ENCODE measurements at regions not wholly inside any gene's neighbourhood (a gene's known extent, or its start where the extent isn't known, plus 50 kb on each side); places are given as distances from the start of the nearest gene placed in this dataset.

- H3K27me3 ChIP-seq (ENCODE audit: control insufficient read depth, insufficient read depth, low read length): peaks cover 13% of the 10 kb centered on the region; the same call in 1 of the 2 replicates
- CTCF ChIA-PET: no interaction called here
- no peak overlapping the region for H3K4me3 ChIP-seq (ENCODE audit: low read depth, low read length)
- no peaks in the 10 kb centered on the region for H3K36me3 ChIP-seq (ENCODE audit: control insufficient read depth, insufficient read depth, low read length)
- POLR2A ChIA-PET: no interaction called here
- TF ChIP-seq CTCF (IDR thresholded peaks at IDR 0.05; ENCODE audit: insufficient read depth, low read depth, low read length): no peak
- DNase-seq (ENCODE audit: low read depth): no peak
These were observed 214.6 kb downstream of the PHETA1 start for GRCh38 chr12:111154147-111154834.

- CTCF ChIA-PET: no interaction called here
- DNase-seq (ENCODE audit: low read depth): no peak
- POLR2A ChIA-PET: no interaction called here
- Histone ChIP-seq H3K4me3 (ENCODE audit: low read depth, low read length) (no peak overlapping the region), H3K27me3 (ENCODE audit: control insufficient read depth, insufficient read depth, low read length) (peaks cover 13% of the 10 kb centered on the region; the same call in 1 of the 2 replicates), H3K36me3 (ENCODE audit: control insufficient read depth, insufficient read depth, low read length) (no peaks in the 10 kb centered on the region)
- TF ChIP-seq CTCF (IDR thresholded peaks at IDR 0.05; ENCODE audit: insufficient read depth, low read depth, low read length): no peak
These were observed 216.3 kb downstream of the PHETA1 start for GRCh38 chr12:111152561-111152960.

- Histone ChIP-seq H3K4me3 (ENCODE audit: low read depth, low read length) (no peak overlapping the region), H3K27me3 (ENCODE audit: control insufficient read depth, insufficient read depth, low read length) (peaks cover 13% of the 10 kb centered on the region; the same call in 1 of the 2 replicates), H3K36me3 (ENCODE audit: control insufficient read depth, insufficient read depth, low read length) (no peaks in the 10 kb centered on the region)
- CTCF ChIA-PET: interaction anchor here (0.6 kb wide), 1 partner anchor 346 kb away, joined by 3 read pairs; no protein-coding TSS in a partner anchor
- POLR2A ChIA-PET: no interaction called here
- no peak for DNase-seq (ENCODE audit: low read depth)
- TF ChIP-seq CTCF (IDR thresholded peaks at IDR 0.05; ENCODE audit: insufficient read depth, low read depth, low read length): no peak
These were observed 217.7 kb downstream of the PHETA1 start for GRCh38 chr12:111150921-111151840.

GRCh38 chr12:111150360-111150759 is 218.5 kb downstream of the PHETA1 start:
- CTCF ChIA-PET: interaction anchor here (0.6 to 0.7 kb wide), 2 partner anchors 148 to 345 kb away, joined by 3 read pairs; no protein-coding TSS in a partner anchor
- Histone ChIP-seq H3K4me3 (ENCODE audit: low read depth, low read length) (no peak overlapping the region), H3K36me3 (ENCODE audit: control insufficient read depth, insufficient read depth, low read length) (no peaks in the 10 kb centered on the region), H3K27me3 (ENCODE audit: control insufficient read depth, insufficient read depth, low read length) (peaks cover 13% of the 10 kb centered on the region; the same call in 1 of the 2 replicates)
- POLR2A ChIA-PET: no interaction called here
- no peak for DNase-seq (ENCODE audit: low read depth)
- no peak for TF ChIP-seq CTCF (IDR thresholded peaks at IDR 0.05; ENCODE audit: insufficient read depth, low read depth, low read length)

- H3K4me3 ChIP-seq (ENCODE audit: low read depth, low read length): no peak overlapping the region
- DNase-seq (ENCODE audit: low read depth): no peak
- TF ChIP-seq CTCF (IDR thresholded peaks at IDR 0.05; ENCODE audit: insufficient read depth, low read depth, low read length): no peak
- ChIA-PET CTCF (no interaction called here), POLR2A (no interaction called here)
- peaks cover 9% of the 10 kb centered on the region; the same call in 1 of the 2 replicates for H3K27me3 ChIP-seq (ENCODE audit: control insufficient read depth, insufficient read depth, low read length)
- H3K36me3 ChIP-seq (ENCODE audit: control insufficient read depth, insufficient read depth, low read length): no peaks in the 10 kb centered on the region
These were observed 219.6 kb downstream of the PHETA1 start for GRCh38 chr12:111149299-111149698.
